ENCODE measurements at regions not wholly inside any gene's neighbourhood (a gene's known extent, or its start where the extent isn't known, plus 50 kb on each side); places are given as distances from the start of the nearest gene placed in this dataset.

GRCh38 chr11:105226766-105227165 is 87.2 kb upstream of the CARD18 start:
- Histone ChIP-seq H3K36me3 (ENCODE audit: control insufficient read depth in 2 of 2, insufficient read depth in 1 of 2, low read length in 2 of 2) (no peaks in the 10 kb centered on the region), H3K9me3 (ENCODE audit: control insufficient read depth, insufficient read depth, low read depth, low read length) (no peaks in the 10 kb centered on the region), H3K27ac (ENCODE audit: extremely low read depth, low read depth, low read length) (no peak overlapping the region), H3K4me3 (ENCODE audit: low read depth, low read length) (no peak overlapping the region), H3K4me1 (ENCODE audit: control insufficient read depth, insufficient read depth, low read length) (no peaks in the 10 kb centered on the region)
- ChIA-PET POLR2A (no interaction called here), CTCF (interaction anchor here (1.3 kb wide), 1 partner anchor 88 kb away, joined by 5 read pairs; no protein-coding TSS in a partner anchor)
- TF ChIP-seq ZNF423 (tag by site-specific recombination; IDR thresholded peaks at IDR 0.05) (no peak), ZNF843 (tag by site-specific recombination; IDR thresholded peaks at IDR 0.05) (no peak), ZNF521 (tag by site-specific recombination; IDR thresholded peaks at IDR 0.05) (no peak), ZFHX2 (tag by site-specific recombination; conservative IDR thresholded peaks at IDR 0.05) (no peak), ZNF394 (tag by site-specific recombination; IDR thresholded peaks at IDR 0.05; ENCODE audit: borderline replicate concordance) (no peak), GLIS1 (tag by site-specific recombination; IDR thresholded peaks at IDR 0.05) (no peak), MZF1 (tag by site-specific recombination; IDR thresholded peaks at IDR 0.05; ENCODE audit: borderline replicate concordance) (no peak), ZNF488 (tag by site-specific recombination; IDR thresholded peaks at IDR 0.05) (no peak), KLF9 (tag by site-specific recombination; IDR thresholded peaks at IDR 0.05; ENCODE audit: low read depth) (no peak), ZNF114 (tag by site-specific recombination; IDR thresholded peaks at IDR 0.05) (no peak), SP3 (tag by site-specific recombination; IDR thresholded peaks at IDR 0.05) (no peak), ZFP37 (tag by site-specific recombination; IDR thresholded peaks at IDR 0.05) (no peak), MEIS1 (CRISPR knock-in tag; IDR thresholded peaks at IDR 0.05; ENCODE audit: borderline replicate concordance) (no peak), ZNF112 (tag by site-specific recombination; IDR thresholded peaks at IDR 0.05) (no peak), ZNF560 (tag by site-specific recombination; IDR thresholded peaks at IDR 0.05; ENCODE audit: borderline replicate concordance) (no peak), ZXDB (tag by site-specific recombination; IDR thresholded peaks at IDR 0.05) (no peak), ZNF280C (tag by site-specific recombination; IDR thresholded peaks at IDR 0.05) (no peak), ZNF335 (tag by site-specific recombination; conservative IDR thresholded peaks at IDR 0.05) (no peak)

GRCh38 chr11:105226091-105226490 is 86.5 kb upstream of the CARD18 start:
- CTCF ChIA-PET = interaction anchor here (1.3 kb wide), 1 partner anchor 89 kb away, joined by 5 read pairs; no protein-coding TSS in a partner anchor
- POLR2A ChIA-PET = no interaction called here

More at GRCh38 chr11:105226091-105226490, 86.5 kb upstream of the CARD18 start:
- Histone ChIP-seq H3K9me3 (ENCODE audit: control insufficient read depth, insufficient read depth, low read depth, low read length) (no peaks in the 10 kb centered on the region), H3K4me3 (ENCODE audit: low read depth, low read length) (no peak overlapping the region), H3K27ac (ENCODE audit: extremely low read depth, low read depth, low read length) (no peak overlapping the region), H3K36me3 (ENCODE audit: control insufficient read depth in 2 of 2, insufficient read depth in 1 of 2, low read length in 2 of 2) (no peaks in the 10 kb centered on the region), H3K4me1 (ENCODE audit: control insufficient read depth, insufficient read depth, low read length) (no peaks in the 10 kb centered on the region)
- no peak for TF ChIP-seq ZNF449 (tag by site-specific recombination; IDR thresholded peaks at IDR 0.05)
- TF ChIP-seq ZNF830 (tag by site-specific recombination; IDR thresholded peaks at IDR 0.05; ENCODE audit: low read depth) = no peak
- TF ChIP-seq ZNF335 (tag by site-specific recombination; conservative IDR thresholded peaks at IDR 0.05) = no peak
- no peak for TF ChIP-seq ZNF707 (tag by site-specific recombination; IDR thresholded peaks at IDR 0.05)
- TF ChIP-seq ZNF76 (tag by site-specific recombination; IDR thresholded peaks at IDR 0.05; ENCODE audit: borderline replicate concordance, low read depth) = no peak
- TF ChIP-seq ZBTB8A (tag by site-specific recombination; IDR thresholded peaks at IDR 0.05) = no peak
- TF ChIP-seq PRDM2 (tag by site-specific recombination; IDR thresholded peaks at IDR 0.05; ENCODE audit: borderline replicate concordance) = no peak
- no peak for TF ChIP-seq ZNF366 (tag by site-specific recombination; conservative IDR thresholded peaks at IDR 0.05)
